K562 (cell line): ENCODE measurements at regions not wholly inside any gene's neighbourhood (a gene's known extent, or its start where the extent isn't known, plus 50 kb on each side); places are given as distances from the start of the nearest gene placed in this dataset.

Experiments
- ATAC-seq: fragments of 200-7000 bp; cut with Tn5 transposase; 3 replicates; pipeline ENCODE4 v1.9.1; 2020; ENCODE audit warnings: moderate library complexity
- BruUV-seq: library from RNA; stranded (reverse); fragments of 400-500 nt; replicated peaks from 2 replicates; lab custom pipeline; 2021; lab: Mats Ljungman, UMichigan
- CTCF ChIA-PET: fragments of 300-600 bp; formaldehyde crosslinking; extraction: SDS; loops from one replicate; lab custom pipeline; 2021; ENCODE audit warnings: low intra/inter-chr PET ratio; lab: Yijun Ruan, JAX
- POLR2A ChIA-PET: fragments of 300-600, 350-650 bp; sonication (Branson Sonifier 250); formaldehyde crosslinking; extraction: SDS; loops from one replicate; lab custom pipeline; 2021; ENCODE audit warnings: antibody characterized with exemption, inconsistent platforms; lab: Yijun Ruan, JAX
- DNase-seq, 4 experiments: peaks; one replicate each; pipeline versions ENCODE4 v3.0.0 to v3.0.0-alpha.2; 2011 to 2018; ENCODE audit warnings: low spot score in 3 of 4, mixed read lengths in 3 of 4; ENCODE audit errors: extremely low read depth in 1 of 4
- FAIRE-seq: peaks from 2 replicates; lab custom pipeline; 2011; peaks lifted over from hg19 to GRCh38; lab: Jason Lieb, UNC
- H2AFZ ChIP-seq: 2 replicates; pipeline ENCODE4 v1.6.0; 2011; ENCODE audit warnings: low read depth, low read length, control low read depth, inconsistent platforms
- H3K27ac ChIP-seq: fragments of 200-600 bp; 3 replicates; pipeline ENCODE4 v1.8.0; 2011; ENCODE audit warnings: low read depth, mild to moderate bottlenecking, control low read depth, inconsistent platforms, low read length, moderate library complexity, mixed read lengths; ENCODE audit errors: extremely low read depth
- H3K27me3 ChIP-seq, 2 experiments: fragments of 300-600 bp in 1 of 2; 2 replicates in 1 of 2; 3 replicates in 1 of 2; pipeline versions ENCODE4 v1.6.0 to v1.8.0; 2011; ENCODE audit warnings: inconsistent platforms in 2 of 2, low read length in 2 of 2, mild to moderate bottlenecking in 1 of 2, mixed read lengths in 1 of 2, moderate library complexity in 1 of 2; ENCODE audit not compliant: control insufficient read depth in 2 of 2, insufficient read depth in 2 of 2
- H3K36me3 ChIP-seq: fragments of 300-600 bp; 3 replicates; pipeline ENCODE4 v1.8.0; 2011; ENCODE audit warnings: mild to moderate bottlenecking, low read length, inconsistent platforms; ENCODE audit not compliant: control insufficient read depth, insufficient read depth
- H3K4me1 ChIP-seq, 2 experiments: fragments of 200-600 bp in 1 of 2; replicated peaks in 1 of 2; 2 replicates in 1 of 2; 3 replicates in 1 of 2; pipeline versions ENCODE4 v1.5.1 to v1.8.0; 2011; ENCODE audit warnings: inconsistent platforms in 2 of 2, low read length in 2 of 2, mild to moderate bottlenecking in 1 of 2, mixed read lengths in 1 of 2, moderate library complexity in 1 of 2; ENCODE audit not compliant: control insufficient read depth in 2 of 2, insufficient read depth in 2 of 2
- H3K4me2 ChIP-seq: 2 replicates; pipeline ENCODE4 v1.6.1; 2011; ENCODE audit warnings: low read length, control low read depth, inconsistent platforms, mixed read lengths; ENCODE audit not compliant: insufficient read depth
- H3K4me3 ChIP-seq: fragments of 200-600 bp; sonication (generic), shearing (Covaris generic); 2 replicates; pipeline ENCODE4 v1.5.1; 2016; ENCODE audit warnings: control low read depth, inconsistent platforms
- H3K79me2 ChIP-seq: fragments of 200-600 bp; 3 replicates; pipeline ENCODE4 v1.8.0; 2011; ENCODE audit warnings: low read length, inconsistent platforms; ENCODE audit not compliant: control insufficient read depth, insufficient read depth
- H3K9ac ChIP-seq, 2 experiments: 2 replicates each; pipeline versions ENCODE4 v1.6.0 to v1.6.1; 2011; ENCODE audit warnings: low read depth in 2 of 2, low read length in 2 of 2, control low read depth in 1 of 2, inconsistent platforms in 1 of 2, mild to moderate bottlenecking in 1 of 2, mixed read lengths in 1 of 2; ENCODE audit not compliant: insufficient read depth in 1 of 2
- H3K9me1 ChIP-seq: one replicate; pipeline ENCODE4 v1.6.0; 2011; ENCODE audit warnings: inconsistent platforms, mild to moderate bottlenecking, low read length, moderate library complexity; ENCODE audit not compliant: control insufficient read depth, insufficient read depth
- H3K9me3 ChIP-seq: replicated peaks from 2 replicates; pipeline ENCODE4 v1.5.1; 2011; ENCODE audit warnings: low read depth, low read length, inconsistent platforms; ENCODE audit not compliant: control insufficient read depth, insufficient read depth
- H4K20me1 ChIP-seq: replicated peaks from 2 replicates; pipeline ENCODE4 v1.6.1; 2011; ENCODE audit warnings: low read length, inconsistent platforms, mixed read lengths; ENCODE audit not compliant: control insufficient read depth, insufficient read depth
- ATF7 ChIP-seq: fragments of 450-650 bp; IDR thresholded peaks from 2 replicates; pipeline ENCODE4 v1.7.1; 2014; ENCODE audit warnings: mild to moderate bottlenecking, moderate library complexity
- FOXJ3 ChIP-seq: sonication (generic); formaldehyde crosslinking; IDR thresholded peaks from 2 replicates; pipeline ENCODE4 v1.4.0; 2020; ENCODE audit warnings: mild to moderate bottlenecking, missing genetic modification reagents
- MCM3 ChIP-seq: fragments of 450-650 bp; IDR thresholded peaks from 2 replicates; pipeline ENCODE4 v1.6.1; 2016
- MCM5 ChIP-seq: fragments of 450-650 bp; IDR thresholded peaks from 2 replicates; pipeline ENCODE4 v1.6.1; 2016; ENCODE audit warnings: low read depth
- NFIC ChIP-seq: fragments of 450-650 bp; IDR thresholded peaks from 2 replicates; pipeline ENCODE4 v1.6.1; 2017; ENCODE audit warnings: mild to moderate bottlenecking, inconsistent platforms
- TFAM ChIP-seq: fragments of 250-450 bp; sonication (Bioruptor Pico); conservative IDR thresholded peaks from 2 replicates; pipeline ENCODE4 v1.5.0; 2021; ENCODE audit warnings: mild to moderate bottlenecking, moderate library complexity
- ZNF436 ChIP-seq: fragments of 250-450, 450-650 bp; sonication (Bioruptor Pico); formaldehyde crosslinking; IDR thresholded peaks from 2 replicates; pipeline ENCODE4 v1.7.0; 2020; ENCODE audit warnings: mild to moderate bottlenecking
- ZSCAN32 ChIP-seq: fragments of 450-650 bp; formaldehyde crosslinking; IDR thresholded peaks from 2 replicates; pipeline ENCODE4 v1.4.0; 2020; ENCODE audit warnings: mild to moderate bottlenecking, moderate library complexity
- WGBS: fragments of 100-300 bp; shearing (Covaris generic); methylation state at CpG from one replicate; pipeline ENCODE4 v1.1.6; 2016; ENCODE audit warnings: low coverage, mixed read lengths; ENCODE audit not compliant: insufficient coverage; ENCODE audit errors: missing lambda C conversion rate; 5-methylcytosine and 5-hydroxymethylcytosine counted together
- in situ Hi-C: fragments of 300-500 bp; cut with MboI; formaldehyde crosslinking; loops from 4 replicates; pipeline ENCODE4 v1.15.0; 2018; ENCODE audit warnings: inconsistent platforms, mixed read lengths
- intact Hi-C: fragments of 100-400 bp; cut with micrococcal nuclease; formaldehyde crosslinking; loops from 2 replicates; pipeline ENCODE4 v1.14.2; 2022
- TF ChIP-seq, protein P1 (sequence below): fragments of 250-450 bp; sonication (Bioruptor Pico); IDR thresholded peaks from 2 replicates; pipeline ENCODE4 v1.8.0; 2021; ENCODE audit warnings: moderate library complexity, mild to moderate bottlenecking, inconsistent platforms
- TF ChIP-seq, protein P2 (sequence below): sonication (generic); formaldehyde crosslinking; IDR thresholded peaks from 2 replicates; pipeline ENCODE4 v1.8.1; 2022; ENCODE audit warnings: missing genetic modification reagents
- TF ChIP-seq, protein P3 (sequence below), 3 experiments: fragments of 200-800 bp in 1 of 3; fragments of 250-450 bp in 1 of 3; fragments of 450-650 bp in 1 of 3; sonication (Bioruptor Pico) in 1 of 3; sonication (Bioruptor generic) in 1 of 3; formaldehyde crosslinking in 1 of 3; IDR thresholded peaks; 2 replicates each; pipeline versions ENCODE4 v1.6.1 to v1.8.0; 2016 to 2022; ENCODE audit warnings: mild to moderate bottlenecking in 2 of 3, missing genetic modification characterization in 2 of 3, missing compliant biosample characterization in 1 of 3, moderate library complexity in 1 of 3
- TF ChIP-seq, protein P4 (sequence below): fragments of 250-450 bp; sonication (Bioruptor Pico); IDR thresholded peaks from 2 replicates; pipeline ENCODE4 v1.5.0; 2022; ENCODE audit warnings: mild to moderate bottlenecking

GRCh38 chr11:39192671-39193070 is 2266.8 kb downstream of the LRRC4C start:
- no peak overlapping the region for H3K27ac ChIP-seq
- no peaks in the 10 kb centered on the region for H3K9me1 ChIP-seq
- in situ Hi-C loops (no loop called here), intact Hi-C loops (no loop called here)
- H3K4me3 ChIP-seq, result no peak overlapping the region
- H3K4me1 ChIP-seq, result no peaks in the 10 kb centered on the region
- H4K20me1 ChIP-seq, result no peaks in the 10 kb centered on the region
- no peaks in the 10 kb centered on the region for H3K9me3 ChIP-seq
- DNase-seq, result no peak
- H3K27me3 ChIP-seq, result no peaks in the 10 kb centered on the region
- H2AFZ ChIP-seq, result no peak overlapping the region
- BruUV-seq, result no TSS peak
- H3K9ac ChIP-seq, result no peak overlapping the region
- POLR2A ChIA-PET, result no interaction called here
- no peak for ATAC-seq
- H3K4me2 ChIP-seq, result no peak overlapping the region
- no peaks in the 10 kb centered on the region for H3K36me3 ChIP-seq
- no peak for FAIRE-seq
- 0% methylated on average over 4 of the region's 24 CpGs for WGBS
- CTCF ChIA-PET, result no interaction called here
- no peaks in the 10 kb centered on the region for H3K79me2 ChIP-seq
- TF ChIP-seq MCM5 (no peak), ZSCAN32 (no peak), ATF7 (no peak), ZNF436 (CRISPR knock-in tag) (no peak), NFIC (no peak), MCM3 (no peak), FOXJ3 (CRISPR knock-in tag) (no peak), TFAM (CRISPR knock-in tag) (no peak)
- TF ChIP-seq, protein P1, sequence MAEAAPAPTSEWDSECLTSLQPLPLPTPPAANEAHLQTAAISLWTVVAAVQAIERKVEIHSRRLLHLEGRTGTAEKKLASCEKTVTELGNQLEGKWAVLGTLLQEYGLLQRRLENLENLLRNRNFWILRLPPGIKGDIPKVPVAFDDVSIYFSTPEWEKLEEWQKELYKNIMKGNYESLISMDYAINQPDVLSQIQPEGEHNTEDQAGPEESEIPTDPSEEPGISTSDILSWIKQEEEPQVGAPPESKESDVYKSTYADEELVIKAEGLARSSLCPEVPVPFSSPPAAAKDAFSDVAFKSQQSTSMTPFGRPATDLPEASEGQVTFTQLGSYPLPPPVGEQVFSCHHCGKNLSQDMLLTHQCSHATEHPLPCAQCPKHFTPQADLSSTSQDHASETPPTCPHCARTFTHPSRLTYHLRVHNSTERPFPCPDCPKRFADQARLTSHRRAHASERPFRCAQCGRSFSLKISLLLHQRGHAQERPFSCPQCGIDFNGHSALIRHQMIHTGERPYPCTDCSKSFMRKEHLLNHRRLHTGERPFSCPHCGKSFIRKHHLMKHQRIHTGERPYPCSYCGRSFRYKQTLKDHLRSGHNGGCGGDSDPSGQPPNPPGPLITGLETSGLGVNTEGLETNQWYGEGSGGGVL (CRISPR knock-in tag), result no peak
- TF ChIP-seq, protein P2, sequence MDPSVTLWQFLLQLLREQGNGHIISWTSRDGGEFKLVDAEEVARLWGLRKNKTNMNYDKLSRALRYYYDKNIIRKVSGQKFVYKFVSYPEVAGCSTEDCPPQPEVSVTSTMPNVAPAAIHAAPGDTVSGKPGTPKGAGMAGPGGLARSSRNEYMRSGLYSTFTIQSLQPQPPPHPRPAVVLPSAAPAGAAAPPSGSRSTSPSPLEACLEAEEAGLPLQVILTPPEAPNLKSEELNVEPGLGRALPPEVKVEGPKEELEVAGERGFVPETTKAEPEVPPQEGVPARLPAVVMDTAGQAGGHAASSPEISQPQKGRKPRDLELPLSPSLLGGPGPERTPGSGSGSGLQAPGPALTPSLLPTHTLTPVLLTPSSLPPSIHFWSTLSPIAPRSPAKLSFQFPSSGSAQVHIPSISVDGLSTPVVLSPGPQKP (CRISPR knock-in tag), result no peak
- TF ChIP-seq, protein P3, sequence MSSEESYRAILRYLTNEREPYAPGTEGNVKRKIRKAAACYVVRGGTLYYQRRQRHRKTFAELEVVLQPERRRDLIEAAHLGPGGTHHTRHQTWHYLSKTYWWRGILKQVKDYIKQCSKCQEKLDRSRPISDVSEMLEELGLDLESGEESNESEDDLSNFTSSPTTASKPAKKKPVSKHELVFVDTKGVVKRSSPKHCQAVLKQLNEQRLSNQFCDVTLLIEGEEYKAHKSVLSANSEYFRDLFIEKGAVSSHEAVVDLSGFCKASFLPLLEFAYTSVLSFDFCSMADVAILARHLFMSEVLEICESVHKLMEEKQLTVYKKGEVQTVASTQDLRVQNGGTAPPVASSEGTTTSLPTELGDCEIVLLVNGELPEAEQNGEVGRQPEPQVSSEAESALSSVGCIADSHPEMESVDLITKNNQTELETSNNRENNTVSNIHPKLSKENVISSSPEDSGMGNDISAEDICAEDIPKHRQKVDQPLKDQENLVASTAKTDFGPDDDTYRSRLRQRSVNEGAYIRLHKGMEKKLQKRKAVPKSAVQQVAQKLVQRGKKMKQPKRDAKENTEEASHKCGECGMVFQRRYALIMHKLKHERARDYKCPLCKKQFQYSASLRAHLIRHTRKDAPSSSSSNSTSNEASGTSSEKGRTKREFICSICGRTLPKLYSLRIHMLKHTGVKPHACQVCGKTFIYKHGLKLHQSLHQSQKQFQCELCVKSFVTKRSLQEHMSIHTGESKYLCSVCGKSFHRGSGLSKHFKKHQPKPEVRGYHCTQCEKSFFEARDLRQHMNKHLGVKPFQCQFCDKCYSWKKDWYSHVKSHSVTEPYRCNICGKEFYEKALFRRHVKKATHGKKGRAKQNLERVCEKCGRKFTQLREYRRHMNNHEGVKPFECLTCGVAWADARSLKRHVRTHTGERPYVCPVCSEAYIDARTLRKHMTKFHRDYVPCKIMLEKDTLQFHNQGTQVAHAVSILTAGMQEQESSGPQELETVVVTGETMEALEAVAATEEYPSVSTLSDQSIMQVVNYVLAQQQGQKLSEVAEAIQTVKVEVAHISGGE (CRISPR knock-in tag; IDR thresholded peaks at IDR 0.05), result no peak
- TF ChIP-seq, protein P4, sequence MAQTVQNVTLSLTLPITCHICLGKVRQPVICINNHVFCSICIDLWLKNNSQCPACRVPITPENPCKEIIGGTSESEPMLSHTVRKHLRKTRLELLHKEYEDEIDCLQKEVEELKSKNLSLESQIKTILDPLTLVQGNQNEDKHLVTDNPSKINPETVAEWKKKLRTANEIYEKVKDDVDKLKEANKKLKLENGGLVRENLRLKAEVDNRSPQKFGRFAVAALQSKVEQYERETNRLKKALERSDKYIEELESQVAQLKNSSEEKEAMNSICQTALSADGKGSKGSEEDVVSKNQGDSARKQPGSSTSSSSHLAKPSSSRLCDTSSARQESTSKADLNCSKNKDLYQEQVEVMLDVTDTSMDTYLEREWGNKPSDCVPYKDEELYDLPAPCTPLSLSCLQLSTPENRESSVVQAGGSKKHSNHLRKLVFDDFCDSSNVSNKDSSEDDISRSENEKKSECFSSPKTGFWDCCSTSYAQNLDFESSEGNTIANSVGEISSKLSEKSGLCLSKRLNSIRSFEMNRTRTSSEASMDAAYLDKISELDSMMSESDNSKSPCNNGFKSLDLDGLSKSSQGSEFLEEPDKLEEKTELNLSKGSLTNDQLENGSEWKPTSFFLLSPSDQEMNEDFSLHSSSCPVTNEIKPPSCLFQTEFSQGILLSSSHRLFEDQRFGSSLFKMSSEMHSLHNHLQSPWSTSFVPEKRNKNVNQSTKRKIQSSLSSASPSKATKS (CRISPR knock-in tag), result no peak
